ENCODE measurements at regions not wholly inside any gene's neighbourhood (a gene's known extent, or its start where the extent isn't known, plus 50 kb on each side); places are given as distances from the start of the nearest gene placed in this dataset.
"Not testable (repeated sequence)": the region's sequence is repeated elsewhere in the genome, so short reads cannot be mapped to it uniquely, and the experiment has no call there.

GRCh38 chr2:87309785-87310184 lies 288.1 kb upstream of the PLGLB1 start:
- not testable (repeated sequence) for H2BK15ac ChIP-seq (ENCODE audit: low read depth, poor library complexity, severe bottlenecking); DNase-seq; H4K8ac ChIP-seq (ENCODE audit: low read length); H3K18ac ChIP-seq (ENCODE audit: low read depth in 1 of 2, low read length in 2 of 2); H3K27me3 ChIP-seq (ENCODE audit: control insufficient read depth in 1 of 2, insufficient read depth in 1 of 2, low read length in 2 of 2); H2AFZ ChIP-seq (ENCODE audit: low read depth, low read length); H2BK120ac ChIP-seq (ENCODE audit: low read depth, low read length); H3K9me3 ChIP-seq (ENCODE audit: control insufficient read depth, low read length); H3K23ac ChIP-seq (ENCODE audit: low read length in 2 of 2); H2BK12ac ChIP-seq (ENCODE audit: low read length in 2 of 2); H2BK5ac ChIP-seq (ENCODE audit: low read depth, low read length, poor library complexity, severe bottlenecking); H3K79me1 ChIP-seq (replicated peaks; ENCODE audit: low read length, poor library complexity, severe bottlenecking); H4K91ac ChIP-seq (ENCODE audit: low read length); H3K4me1 ChIP-seq (ENCODE audit: control insufficient read depth, insufficient read depth, low read depth, low read length); H3K4me3 ChIP-seq (ENCODE audit: insufficient read depth in 1 of 2, low read depth in 1 of 2, low read length in 2 of 2); H2AK5ac ChIP-seq (ENCODE audit: low read length, severe bottlenecking); H3K9ac ChIP-seq (ENCODE audit: low read length); H3K36me3 ChIP-seq (ENCODE audit: control insufficient read depth in 1 of 2, insufficient read depth in 2 of 2, low read depth in 1 of 2, low read length in 2 of 2); H3K4me2 ChIP-seq (ENCODE audit: low read length, poor library complexity, severe bottlenecking); H3K4ac ChIP-seq (ENCODE audit: low read depth in 1 of 2, low read length in 2 of 2); H3K27ac ChIP-seq (ENCODE audit: low read length, poor library complexity, severe bottlenecking); H3K14ac ChIP-seq (ENCODE audit: low read length in 2 of 2)
- no CpG with 5 or more reads among the region's 3 CpGs for WGBS

GRCh38 chr2:87311896-87312441 lies 290.3 kb upstream of the PLGLB1 start:
- H4K91ac ChIP-seq (ENCODE audit: low read length); H2AFZ ChIP-seq (ENCODE audit: low read depth, low read length); H3K79me1 ChIP-seq (replicated peaks; ENCODE audit: low read length, poor library complexity, severe bottlenecking); H2BK15ac ChIP-seq (ENCODE audit: low read depth, poor library complexity, severe bottlenecking); H3K23ac ChIP-seq (ENCODE audit: low read length in 2 of 2); H3K36me3 ChIP-seq (ENCODE audit: control insufficient read depth in 1 of 2, insufficient read depth in 2 of 2, low read depth in 1 of 2, low read length in 2 of 2); H3K4me2 ChIP-seq (ENCODE audit: low read length, poor library complexity, severe bottlenecking); H2BK12ac ChIP-seq (ENCODE audit: low read length in 2 of 2); H3K9ac ChIP-seq (ENCODE audit: low read length); H3K27ac ChIP-seq (ENCODE audit: low read length, poor library complexity, severe bottlenecking); DNase-seq; H3K14ac ChIP-seq (ENCODE audit: low read length in 2 of 2); H3K4ac ChIP-seq (ENCODE audit: low read depth in 1 of 2, low read length in 2 of 2); H3K27me3 ChIP-seq (ENCODE audit: control insufficient read depth in 1 of 2, insufficient read depth in 1 of 2, low read length in 2 of 2); H2BK120ac ChIP-seq (ENCODE audit: low read depth, low read length); H3K9me3 ChIP-seq (ENCODE audit: control insufficient read depth, low read length); H3K4me3 ChIP-seq (ENCODE audit: insufficient read depth in 1 of 2, low read depth in 1 of 2, low read length in 2 of 2); H2BK5ac ChIP-seq (ENCODE audit: low read depth, low read length, poor library complexity, severe bottlenecking); H4K8ac ChIP-seq (ENCODE audit: low read length); H3K18ac ChIP-seq (ENCODE audit: low read depth in 1 of 2, low read length in 2 of 2); H3K4me1 ChIP-seq (ENCODE audit: control insufficient read depth, insufficient read depth, low read depth, low read length); H2AK5ac ChIP-seq (ENCODE audit: low read length, severe bottlenecking): not testable (repeated sequence)
- no CpG with 5 or more reads among the region's 6 CpGs for WGBS

DNA sequence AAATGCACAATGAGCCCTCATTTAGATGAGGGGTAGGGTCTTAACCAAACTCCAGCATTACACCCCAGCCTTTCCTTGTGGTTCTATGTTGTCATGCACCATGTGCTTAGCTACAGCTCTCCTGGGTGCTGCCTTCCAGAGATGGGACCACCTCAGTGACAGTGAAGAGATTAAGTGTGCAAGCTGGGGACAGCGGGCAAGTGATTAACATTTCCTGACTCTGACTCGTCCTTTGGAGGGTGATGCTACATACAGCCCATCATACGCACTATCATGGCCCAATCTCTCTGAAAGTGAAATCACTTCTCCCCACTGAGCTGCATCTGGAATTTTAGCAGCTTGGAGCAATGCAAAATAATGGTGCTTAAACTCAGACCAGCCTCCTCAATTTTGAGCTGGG lies 293.0 kb upstream of the PLGLB1 start:
- H3K27me3 ChIP-seq (ENCODE audit: control insufficient read depth in 1 of 2, insufficient read depth in 1 of 2, low read length in 2 of 2); H3K9me3 ChIP-seq (ENCODE audit: control insufficient read depth, low read length); H3K4me1 ChIP-seq (ENCODE audit: control insufficient read depth, insufficient read depth, low read depth, low read length); H4K8ac ChIP-seq (ENCODE audit: low read length); H3K4ac ChIP-seq (ENCODE audit: low read depth in 1 of 2, low read length in 2 of 2); H4K91ac ChIP-seq (ENCODE audit: low read length); H3K23ac ChIP-seq (ENCODE audit: low read length in 2 of 2); H2BK15ac ChIP-seq (ENCODE audit: low read depth, poor library complexity, severe bottlenecking); H3K14ac ChIP-seq (ENCODE audit: low read length in 2 of 2); H3K4me2 ChIP-seq (ENCODE audit: low read length, poor library complexity, severe bottlenecking); DNase-seq; H3K9ac ChIP-seq (ENCODE audit: low read length); H2BK120ac ChIP-seq (ENCODE audit: low read depth, low read length); H3K4me3 ChIP-seq (ENCODE audit: insufficient read depth in 1 of 2, low read depth in 1 of 2, low read length in 2 of 2); H2BK12ac ChIP-seq (ENCODE audit: low read length in 2 of 2); H3K27ac ChIP-seq (ENCODE audit: low read length, poor library complexity, severe bottlenecking); H3K18ac ChIP-seq (ENCODE audit: low read depth in 1 of 2, low read length in 2 of 2); H2AK5ac ChIP-seq (ENCODE audit: low read length, severe bottlenecking); H2BK5ac ChIP-seq (ENCODE audit: low read depth, low read length, poor library complexity, severe bottlenecking); H3K36me3 ChIP-seq (ENCODE audit: control insufficient read depth in 1 of 2, insufficient read depth in 2 of 2, low read depth in 1 of 2, low read length in 2 of 2); H3K79me1 ChIP-seq (replicated peaks; ENCODE audit: low read length, poor library complexity, severe bottlenecking); H2AFZ ChIP-seq (ENCODE audit: low read depth, low read length): not testable (repeated sequence)
- no CpG with 5 or more reads among the region's 3 CpGs for WGBS

DNA sequence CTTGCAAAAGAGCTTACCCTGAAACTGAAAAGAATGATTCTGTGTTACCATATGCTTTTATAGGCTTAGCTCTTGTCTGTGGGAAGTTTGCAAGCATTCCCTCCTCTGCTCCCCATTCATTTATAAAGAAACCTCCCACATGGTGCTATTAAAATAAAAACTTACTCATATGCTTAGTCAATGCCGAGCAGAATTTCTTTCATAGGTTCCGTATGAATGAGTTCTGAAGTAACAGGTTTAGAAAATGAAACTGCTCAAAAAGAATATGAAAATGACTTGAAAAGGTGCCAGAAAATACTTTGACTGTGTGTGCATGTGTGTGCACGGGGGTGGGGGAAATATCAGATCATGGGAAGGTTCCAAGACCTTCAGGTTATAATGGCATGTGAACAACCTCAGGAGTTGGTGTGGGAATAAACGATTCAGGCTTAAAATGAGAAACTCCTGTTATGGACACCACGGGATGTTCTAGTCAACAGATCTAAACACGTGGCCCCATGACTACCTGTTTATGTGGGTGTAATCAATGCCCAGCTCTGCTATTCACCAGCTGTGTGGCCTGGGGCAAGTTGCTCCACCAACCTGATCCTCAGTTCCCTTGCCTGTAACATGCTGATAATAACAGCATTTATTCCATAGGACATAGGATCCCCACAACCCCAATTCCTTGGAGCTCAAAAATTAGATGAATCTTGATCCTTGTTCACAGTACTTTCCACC lies 293.7 kb upstream of the PLGLB1 start:
- H3K9ac ChIP-seq (ENCODE audit: low read length); H2AFZ ChIP-seq (ENCODE audit: low read depth, low read length); H2BK12ac ChIP-seq (ENCODE audit: low read length in 2 of 2); H2BK120ac ChIP-seq (ENCODE audit: low read depth, low read length); H3K9me3 ChIP-seq (ENCODE audit: control insufficient read depth, low read length); H3K27ac ChIP-seq (ENCODE audit: low read length, poor library complexity, severe bottlenecking); H3K4ac ChIP-seq (ENCODE audit: low read depth in 1 of 2, low read length in 2 of 2); DNase-seq; H2BK5ac ChIP-seq (ENCODE audit: low read depth, low read length, poor library complexity, severe bottlenecking); H3K14ac ChIP-seq (ENCODE audit: low read length in 2 of 2); H3K23ac ChIP-seq (ENCODE audit: low read length in 2 of 2); H2AK5ac ChIP-seq (ENCODE audit: low read length, severe bottlenecking); H4K91ac ChIP-seq (ENCODE audit: low read length); H3K4me2 ChIP-seq (ENCODE audit: low read length, poor library complexity, severe bottlenecking); H4K8ac ChIP-seq (ENCODE audit: low read length); H3K18ac ChIP-seq (ENCODE audit: low read depth in 1 of 2, low read length in 2 of 2); H2BK15ac ChIP-seq (ENCODE audit: low read depth, poor library complexity, severe bottlenecking); H3K4me3 ChIP-seq (ENCODE audit: insufficient read depth in 1 of 2, low read depth in 1 of 2, low read length in 2 of 2); H3K79me1 ChIP-seq (replicated peaks; ENCODE audit: low read length, poor library complexity, severe bottlenecking); H3K4me1 ChIP-seq (ENCODE audit: control insufficient read depth, insufficient read depth, low read depth, low read length); H3K27me3 ChIP-seq (ENCODE audit: control insufficient read depth in 1 of 2, insufficient read depth in 1 of 2, low read length in 2 of 2); H3K36me3 ChIP-seq (ENCODE audit: control insufficient read depth in 1 of 2, insufficient read depth in 2 of 2, low read depth in 1 of 2, low read length in 2 of 2): not testable (repeated sequence)
- 94% methylated on average over 2 of the region's 6 CpGs for WGBS

Data from mesenchymal stem cell (in vitro differentiated cells and primary cell).